Astrocyte of the spinal cord (primary cell): ENCODE measurements at regions not wholly inside any gene's neighbourhood (a gene's known extent, or its start where the extent isn't known, plus 50 kb on each side); places are given as distances from the start of the nearest gene placed in this dataset.

ENCODE experiments used
- DNase-seq: peaks from one replicate; pipeline ENCODE4 v3.0.0; 2011; ENCODE audit warnings: low read depth, low spot score
- H3K4me3 ChIP-seq: 2 replicates; pipeline ENCODE4 v1.5.1; 2011; ENCODE audit warnings: low read depth, mild to moderate bottlenecking, low read length, moderate library complexity
- CTCF ChIP-seq: IDR thresholded peaks from 2 replicates; pipeline ENCODE4 v1.5.1; 2012; ENCODE audit warnings: low read depth, mild to moderate bottlenecking, low read length, inconsistent platforms
- in situ Hi-C: cut with HindIII; loops from 2 replicates; pipeline ENCODE4 v1.10.0; 2017; ENCODE audit warnings: low sequenced_read_pairs

GRCh38 chr2:18067588-18068384 is 189.3 kb downstream of the KCNS3 start:
- no peak overlapping the region for H3K4me3 ChIP-seq
- no peak for TF ChIP-seq CTCF

GRCh38 chr2:18066894-18067293 is 188.4 kb downstream of the KCNS3 start:
- H3K4me3 ChIP-seq: no peak overlapping the region
- no peak for DNase-seq
- no peak for TF ChIP-seq CTCF
- in situ Hi-C loops: no loop called here

More at GRCh38 chr2:18067588-18068384, 189.3 kb downstream of the KCNS3 start:
- in situ Hi-C loops: no loop called here
- DNase-seq: no peak

- no peak for TF ChIP-seq CTCF
- in situ Hi-C loops: no loop called here
- no peak for DNase-seq
- no peak overlapping the region for H3K4me3 ChIP-seq
These were observed 187.6 kb downstream of the KCNS3 start for GRCh38 chr2:18066066-18066465.

- no peak overlapping the region for H3K4me3 ChIP-seq
- TF ChIP-seq CTCF: no peak
- no peak for DNase-seq
- in situ Hi-C loops: no loop called here
These were observed 186.8 kb downstream of the KCNS3 start for GRCh38 chr2:18065249-18065648.

GRCh38 chr2:18063826-18064470 is 185.5 kb downstream of the KCNS3 start:
- H3K4me3 ChIP-seq: no peak overlapping the region
- no peak for DNase-seq
- TF ChIP-seq CTCF: no peak
- in situ Hi-C loops: no loop called here

- TF ChIP-seq CTCF: no peak
- no peak overlapping the region for H3K4me3 ChIP-seq
- in situ Hi-C loops: no loop called here
- DNase-seq: no peak
These were observed 184.4 kb downstream of the KCNS3 start for GRCh38 chr2:18062892-18063291.
